H1 (cell line): ENCODE measurements at regions not wholly inside any gene's neighbourhood (a gene's known extent, or its start where the extent isn't known, plus 50 kb on each side); places are given as distances from the start of the nearest gene placed in this dataset.

Source experiments
- CTCF ChIA-PET: fragments of 300-600 bp; sonication (Branson Sonifier 250); formaldehyde crosslinking; loops from one replicate; lab custom pipeline; 2021; ENCODE audit not compliant: partially characterized antibody; lab: Charles Lee
- POLR2A ChIA-PET: fragments of 300-600 bp; sonication (Branson Sonifier 250); formaldehyde crosslinking; loops from one replicate; lab custom pipeline; 2021; ENCODE audit warnings: inconsistent platforms; ENCODE audit not compliant: partially characterized antibody; lab: Charles Lee
- DNase-seq, 2 experiments: peaks; one replicate each; pipeline versions ENCODE4 v3.0.0 to v3.0.0-alpha.2; 2010 to 2022; ENCODE audit warnings: low spot score in 2 of 2, low read depth in 1 of 2, mixed read lengths in 1 of 2
- FAIRE-seq: peaks from 2 replicates; lab custom pipeline; 2011; peaks lifted over from hg19 to GRCh38; lab: Jason Lieb, UNC
- H2AFZ ChIP-seq: 2 replicates; pipeline ENCODE4 v1.8.1; 2012; ENCODE audit warnings: low read length, inconsistent platforms
- H2AK5ac ChIP-seq: 2 replicates; pipeline ENCODE4 v1.6.1; 2013; ENCODE audit warnings: low read depth, low read length
- H2BK120ac ChIP-seq: replicated peaks from 2 replicates; pipeline ENCODE3; 2013; ENCODE audit warnings: low read depth, low read length, inconsistent platforms
- H2BK12ac ChIP-seq: 2 replicates; pipeline ENCODE4 v1.6.1; 2013; ENCODE audit warnings: low read depth, low read length
- H2BK15ac ChIP-seq: 2 replicates; pipeline ENCODE4 v1.6.1; 2013; ENCODE audit warnings: low read length
- H2BK20ac ChIP-seq: 2 replicates; pipeline ENCODE4 v1.6.1; 2013; ENCODE audit warnings: low read length
- H2BK5ac ChIP-seq: 2 replicates; pipeline ENCODE4 v1.6.1; 2013; ENCODE audit warnings: low read depth, low read length
- H3K14ac ChIP-seq: 2 replicates; pipeline ENCODE4 v1.6.1; 2013; ENCODE audit warnings: inconsistent platforms; ENCODE audit not compliant: insufficient read length
- H3K18ac ChIP-seq: 2 replicates; pipeline ENCODE4 v1.6.1; 2013; ENCODE audit warnings: low read length; ENCODE audit errors: extremely low read depth
- H3K23ac ChIP-seq: 2 replicates; pipeline ENCODE4 v1.6.1; 2013; ENCODE audit warnings: inconsistent platforms; ENCODE audit not compliant: insufficient read length
- H3K23me2 ChIP-seq: 2 replicates; pipeline ENCODE4 v1.6.1; 2013; ENCODE audit warnings: low read depth, low read length
- H3K27ac ChIP-seq: 2 replicates; pipeline ENCODE4 v1.6.1; 2011; ENCODE audit warnings: low read depth, low read length, inconsistent platforms
- H3K27me3 ChIP-seq, 4 experiments: replicated peaks in 1 of 4; 1 replicate in 1 of 4; 2 replicates in 3 of 4; pipeline versions ENCODE4 v1.6.1 to v1.8.1; 2011 to 2013; ENCODE audit warnings: low read length in 3 of 4, mild to moderate bottlenecking in 3 of 4, inconsistent platforms in 2 of 4, mixed read lengths in 2 of 4, moderate library complexity in 1 of 4; ENCODE audit not compliant: control insufficient read depth in 3 of 4, insufficient read depth in 3 of 4; ENCODE audit errors: extremely low read depth in 1 of 4
- H3K36me3 ChIP-seq, 4 experiments: 2 replicates each; pipeline versions ENCODE4 v1.6.1 to v1.8.1; 2011 to 2013; ENCODE audit warnings: mild to moderate bottlenecking in 4 of 4, low read length in 3 of 4, moderate library complexity in 2 of 4, control low read depth in 1 of 4, inconsistent platforms in 1 of 4; ENCODE audit not compliant: insufficient read depth in 4 of 4, control insufficient read depth in 2 of 4
- H3K4ac ChIP-seq: replicated peaks from 2 replicates; pipeline ENCODE3; 2013; ENCODE audit warnings: low read length, low read depth, mixed read lengths, inconsistent platforms; ENCODE audit not compliant: insufficient read length
- H3K4me1 ChIP-seq, 4 experiments: replicated peaks in 1 of 4; 1 replicate in 1 of 4; 2 replicates in 3 of 4; pipeline versions ENCODE4 v1.6.1 to v1.8.1; 2011 to 2013; ENCODE audit warnings: low read length in 3 of 4, inconsistent platforms in 2 of 4, mixed read lengths in 1 of 4; ENCODE audit not compliant: insufficient read depth in 4 of 4, control insufficient read depth in 3 of 4
- H3K4me2 ChIP-seq, 2 experiments: 2 replicates each; pipeline versions ENCODE4 v1.6.1 to v1.8.1; 2011 to 2013; ENCODE audit warnings: low read depth in 2 of 2, low read length in 2 of 2, control low read depth in 1 of 2, inconsistent platforms in 1 of 2, mild to moderate bottlenecking in 1 of 2; ENCODE audit not compliant: insufficient read depth in 1 of 2
- H3K4me3 ChIP-seq, 4 experiments: fragments of 200-600, 300-600 bp in 1 of 4; sonication (generic), shearing (Covaris generic), sonication (Bioruptor Twin) in 1 of 4; 2 replicates each; pipeline versions ENCODE4 v1.5.1 to v1.8.1; 2011 to 2016; ENCODE audit warnings: low read length in 4 of 4, low read depth in 3 of 4, control low read depth in 2 of 4, inconsistent platforms in 2 of 4, mild to moderate bottlenecking in 2 of 4, mixed read lengths in 1 of 4, moderate library complexity in 1 of 4; ENCODE audit not compliant: insufficient read depth in 2 of 4; ENCODE audit errors: extremely low read depth in 1 of 4
- H3K56ac ChIP-seq: replicated peaks from 2 replicates; pipeline ENCODE3; 2013; ENCODE audit warnings: low read depth, mild to moderate bottlenecking, mixed read lengths, low read length, inconsistent platforms; ENCODE audit not compliant: insufficient read length
- H3K79me1 ChIP-seq: 2 replicates; pipeline ENCODE4 v1.6.1; 2013; ENCODE audit warnings: low read depth, low read length, control low read depth
- H3K79me2 ChIP-seq, 2 experiments: 2 replicates each; pipeline versions ENCODE4 v1.6.1 to v1.8.1; 2012 to 2013; ENCODE audit warnings: low read length in 2 of 2, mild to moderate bottlenecking in 2 of 2, inconsistent platforms in 1 of 2; ENCODE audit not compliant: insufficient read depth in 2 of 2, control insufficient read depth in 1 of 2
- H3K9ac ChIP-seq, 4 experiments: replicated peaks in 1 of 4; 1 replicate in 1 of 4; 2 replicates in 3 of 4; pipeline versions ENCODE4 v1.6.1 to v1.8.1; 2011 to 2013; ENCODE audit warnings: low read depth in 3 of 4, low read length in 3 of 4, control low read depth in 2 of 4, mild to moderate bottlenecking in 2 of 4, moderate library complexity in 2 of 4, inconsistent platforms in 1 of 4; ENCODE audit errors: extremely low read depth in 1 of 4
- H3K9me3 ChIP-seq, 2 experiments: 2 replicates each; pipeline versions ENCODE4 v1.6.1 to v1.8.1; 2012 to 2013; ENCODE audit warnings: mild to moderate bottlenecking in 2 of 2, moderate library complexity in 2 of 2, control low read depth in 1 of 2, inconsistent platforms in 1 of 2, low read depth in 1 of 2, low read length in 1 of 2, mixed read lengths in 1 of 2; ENCODE audit not compliant: insufficient read depth in 2 of 2
- H4K20me1 ChIP-seq, 2 experiments: replicated peaks in 1 of 2; 2 replicates each; pipeline versions ENCODE3 to v1.8.1; 2011 to 2013; ENCODE audit warnings: inconsistent platforms in 2 of 2, low read length in 2 of 2, mild to moderate bottlenecking in 1 of 2; ENCODE audit not compliant: insufficient read depth in 2 of 2, control insufficient read depth in 1 of 2
- H4K5ac ChIP-seq: 2 replicates; pipeline ENCODE4 v1.6.1; 2013; ENCODE audit warnings: low read length, low read depth, mixed read lengths, inconsistent platforms; ENCODE audit not compliant: insufficient read length
- H4K8ac ChIP-seq: 2 replicates; pipeline ENCODE4 v1.8.0; 2013; ENCODE audit warnings: mild to moderate bottlenecking, moderate library complexity, low read length, inconsistent platforms; ENCODE audit not compliant: insufficient read depth; ENCODE audit errors: extremely low read depth
- H4K91ac ChIP-seq: replicated peaks from 2 replicates; pipeline ENCODE3; 2013; ENCODE audit warnings: low read length, mixed read lengths, inconsistent platforms; ENCODE audit not compliant: insufficient read length
- CHD1 ChIP-seq: IDR thresholded peaks from 2 replicates; pipeline ENCODE4 v1.6.1; 2012; ENCODE audit warnings: low read depth, low read length, improper control_type of control experiment
- HDAC2 ChIP-seq, 2 experiments: fragments of 300-600 bp in 1 of 2; sonication (generic) in 1 of 2; IDR thresholded peaks; 2 replicates each; pipeline ENCODE4 v1.6.1; 2011 to 2012; ENCODE audit warnings: low read depth in 2 of 2, low read length in 2 of 2, mild to moderate bottlenecking in 2 of 2, moderate library complexity in 2 of 2, borderline replicate concordance in 1 of 2, inconsistent platforms in 1 of 2
- RAD21 ChIP-seq, 2 experiments: IDR thresholded peaks in 1 of 2; conservative IDR thresholded peaks in 1 of 2; 2 replicates each; pipeline ENCODE4 v1.6.1; 2011; ENCODE audit warnings: low read depth in 2 of 2, low read length in 2 of 2, improper control_type of control experiment in 1 of 2, inconsistent platforms in 1 of 2, mild to moderate bottlenecking in 1 of 2, moderate library complexity in 1 of 2
- RBBP5 ChIP-seq: IDR thresholded peaks from 2 replicates; pipeline ENCODE4 v1.7.1; 2012; ENCODE audit warnings: low read depth, mild to moderate bottlenecking, inconsistent platforms, low read length, moderate library complexity, borderline replicate concordance
- SP2 ChIP-seq: IDR thresholded peaks from 2 replicates; pipeline ENCODE4 v1.6.1; 2012; ENCODE audit warnings: mild to moderate bottlenecking, low read length, inconsistent platforms
- TBP ChIP-seq: IDR thresholded peaks from 2 replicates; pipeline ENCODE4 v1.6.1; 2011; ENCODE audit warnings: low read depth, low read length, improper control_type of control experiment
- WGBS, 2 experiments: shearing (Covaris generic) in 1 of 2; methylation state at CpG; one replicate each; pipeline versions ENCODE4 v1.1.6 to v1.1.7; 2013 to 2015; ENCODE audit warnings: low lambda C conversion rate in 2 of 2, mixed read lengths in 2 of 2, inconsistent platforms in 1 of 2, low coverage in 1 of 2, missing lambda C conversion rate in 1 of 2; ENCODE audit not compliant: insufficient replicate concordance in 2 of 2, insufficient coverage in 1 of 2, insufficient read length in 1 of 2; ENCODE audit errors: extremely low coverage in 1 of 2, missing lambda C conversion rate in 1 of 2; 5-methylcytosine and 5-hydroxymethylcytosine counted together
- TF ChIP-seq, protein P1 (sequence below): IDR thresholded peaks from 2 replicates; pipeline ENCODE4 v1.6.1; 2011; ENCODE audit warnings: low read depth, mild to moderate bottlenecking, low read length; ENCODE audit not compliant: insufficient read depth

DNA sequence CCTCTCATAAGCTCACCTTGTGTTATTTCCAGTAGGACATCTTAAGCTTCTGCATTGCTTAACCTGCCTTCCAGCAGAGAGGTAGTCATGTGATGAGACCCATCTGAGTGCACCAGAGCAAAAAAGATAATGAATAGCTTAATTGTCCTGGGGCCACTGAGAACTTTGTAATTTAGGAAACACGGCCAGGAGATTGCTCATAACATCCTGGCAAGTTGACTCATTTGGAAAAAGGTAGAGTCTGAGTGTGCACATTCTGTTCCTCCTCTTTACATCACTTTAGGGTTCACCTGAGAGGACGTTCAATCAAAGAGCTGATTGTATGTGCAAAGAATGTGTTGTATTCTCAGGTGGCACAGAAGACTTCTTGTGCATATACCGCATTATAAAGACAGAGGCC lies 830.2 kb upstream of the SOX11 start:
- Histone ChIP-seq H3K23me2 (peaks cover 2% of the 10 kb centered on the region; the same call in 1 of the 2 replicates), H3K56ac (no peak overlapping the region), H3K27me3 (no peaks in the 10 kb centered on the region), H3K79me2 (no peaks in the 10 kb centered on the region), H2AK5ac (no peak overlapping the region), H3K14ac (no peak overlapping the region), H3K4ac (no peak overlapping the region), H4K8ac (no peak overlapping the region), H2AFZ (no peak overlapping the region), H3K36me3 (no peaks in the 10 kb centered on the region), H2BK5ac (no peak overlapping the region), H3K4me3 (no peak overlapping the region), H3K4me2 (no peak overlapping the region), H2BK20ac (no peak overlapping the region), H2BK120ac (no peak overlapping the region), H3K23ac (no peak overlapping the region), H3K18ac (no peak overlapping the region), H3K27ac (no peak overlapping the region), H3K9ac (no peak overlapping the region), H2BK12ac (no peak overlapping the region), H3K79me1 (no peaks in the 10 kb centered on the region), H2BK15ac (no peak overlapping the region), H4K91ac (no peak overlapping the region), H4K5ac (no peak overlapping the region), H3K4me1 (peaks cover 0 to 2% (median 0%) of the 10 kb centered on the region in 4 experiments; a peak in 1 of 7 replicates), H3K9me3 (no peaks in the 10 kb centered on the region), H4K20me1 (no peaks in the 10 kb centered on the region)
- CTCF ChIA-PET, result interaction anchor here (0.6 to 1.1 kb wide), 2 partner anchors 59 to 114 kb away, joined by 3 read pairs; no protein-coding TSS in a partner anchor
- no peak for FAIRE-seq
- POLR2A ChIA-PET, result no interaction called here
- DNase-seq, result no peak
- WGBS, 2 experiments, result 81% methylated on average over 3 of the region's 3 CpGs; no CpG with 5 or more reads in 1 of the 2 experiments
- TF ChIP-seq, protein P1, sequence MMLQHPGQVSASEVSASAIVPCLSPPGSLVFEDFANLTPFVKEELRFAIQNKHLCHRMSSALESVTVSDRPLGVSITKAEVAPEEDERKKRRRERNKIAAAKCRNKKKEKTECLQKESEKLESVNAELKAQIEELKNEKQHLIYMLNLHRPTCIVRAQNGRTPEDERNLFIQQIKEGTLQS, result no peak
- no peak for TF ChIP-seq RAD21 (IDR thresholded peaks at IDR 0.05 in 1 of 2, conservative IDR thresholded peaks at IDR 0.05 in 1 of 2; ENCODE audit: low read depth in 2 of 2, low read length in 2 of 2)
- no peak for TF ChIP-seq HDAC2 (IDR thresholded peaks at IDR 0.05; ENCODE audit: borderline replicate concordance in 1 of 2, low read depth in 2 of 2, low read length in 2 of 2)
- no peak for TF ChIP-seq SP2
- no peak for TF ChIP-seq TBP
- TF ChIP-seq RBBP5, result no peak
- no peak for TF ChIP-seq CHD1
